GM12864 (cell line): ENCODE measurements at regions not wholly inside any gene's neighbourhood (a gene's known extent, or its start where the extent isn't known, plus 50 kb on each side); places are given as distances from the start of the nearest gene placed in this dataset.

ENCODE experiments used
- DNase-seq: peaks from one replicate; pipeline ENCODE4 v3.0.0-alpha.2; 2011; ENCODE audit warnings: low read depth
- H3K4me3 ChIP-seq: 2 replicates; pipeline ENCODE4 v1.5.1; 2011; ENCODE audit warnings: mild to moderate bottlenecking, low read depth, low read length, control low read depth
- TF ChIP-seq, protein P1 (sequence below): IDR thresholded peaks from 2 replicates; pipeline ENCODE4 v1.5.1; 2011; ENCODE audit warnings: low read depth, mild to moderate bottlenecking, moderate library complexity, low read length, control low read depth, inconsistent platforms; ENCODE audit errors: missing control alignments

DNA sequence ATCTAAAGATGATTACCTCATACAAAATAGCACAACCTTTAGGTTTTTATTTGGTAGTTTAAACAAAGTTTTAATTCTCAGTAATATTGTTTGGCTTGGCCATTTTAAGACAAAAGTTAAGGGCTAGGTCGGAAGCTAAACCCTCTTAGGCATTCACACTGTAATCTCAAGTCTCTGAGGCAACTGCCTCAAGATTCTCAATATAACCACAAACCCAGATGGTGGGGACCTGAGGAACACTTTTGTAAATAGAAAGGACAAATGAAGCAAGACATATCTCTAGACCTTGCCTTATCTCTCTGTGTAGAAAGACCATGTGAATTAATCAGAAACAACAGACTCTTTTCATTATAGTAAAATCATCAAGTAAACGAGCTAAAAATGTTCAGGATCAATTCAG, 500.2 kb upstream of the CDH6 start:
- no peak overlapping the region for H3K4me3 ChIP-seq
- TF ChIP-seq, protein P1, sequence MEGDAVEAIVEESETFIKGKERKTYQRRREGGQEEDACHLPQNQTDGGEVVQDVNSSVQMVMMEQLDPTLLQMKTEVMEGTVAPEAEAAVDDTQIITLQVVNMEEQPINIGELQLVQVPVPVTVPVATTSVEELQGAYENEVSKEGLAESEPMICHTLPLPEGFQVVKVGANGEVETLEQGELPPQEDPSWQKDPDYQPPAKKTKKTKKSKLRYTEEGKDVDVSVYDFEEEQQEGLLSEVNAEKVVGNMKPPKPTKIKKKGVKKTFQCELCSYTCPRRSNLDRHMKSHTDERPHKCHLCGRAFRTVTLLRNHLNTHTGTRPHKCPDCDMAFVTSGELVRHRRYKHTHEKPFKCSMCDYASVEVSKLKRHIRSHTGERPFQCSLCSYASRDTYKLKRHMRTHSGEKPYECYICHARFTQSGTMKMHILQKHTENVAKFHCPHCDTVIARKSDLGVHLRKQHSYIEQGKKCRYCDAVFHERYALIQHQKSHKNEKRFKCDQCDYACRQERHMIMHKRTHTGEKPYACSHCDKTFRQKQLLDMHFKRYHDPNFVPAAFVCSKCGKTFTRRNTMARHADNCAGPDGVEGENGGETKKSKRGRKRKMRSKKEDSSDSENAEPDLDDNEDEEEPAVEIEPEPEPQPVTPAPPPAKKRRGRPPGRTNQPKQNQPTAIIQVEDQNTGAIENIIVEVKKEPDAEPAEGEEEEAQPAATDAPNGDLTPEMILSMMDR: no peak
- no peak for DNase-seq

DNA sequence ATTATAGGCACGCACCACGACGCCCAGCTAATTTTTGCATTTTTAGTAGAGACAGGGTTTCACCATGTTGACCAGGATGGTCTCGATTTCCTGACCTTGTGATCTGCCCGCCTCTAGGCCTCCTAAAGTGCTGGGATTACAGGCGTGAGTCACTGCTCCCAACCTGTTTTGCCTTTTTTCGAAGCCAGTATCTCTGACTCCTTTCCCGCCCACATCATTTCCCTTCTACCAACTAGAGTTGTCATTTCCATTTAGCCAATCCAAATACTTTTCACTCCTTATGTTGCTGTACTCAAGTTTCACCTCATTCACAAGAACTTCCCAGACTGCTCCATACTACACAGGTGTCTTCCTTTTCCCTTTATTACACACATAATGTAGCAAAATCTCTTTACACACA, 502.6 kb upstream of the CDH6 start:
- TF ChIP-seq, protein P1: no peak
- no peak overlapping the region for H3K4me3 ChIP-seq
- DNase-seq: no peak

DNA sequence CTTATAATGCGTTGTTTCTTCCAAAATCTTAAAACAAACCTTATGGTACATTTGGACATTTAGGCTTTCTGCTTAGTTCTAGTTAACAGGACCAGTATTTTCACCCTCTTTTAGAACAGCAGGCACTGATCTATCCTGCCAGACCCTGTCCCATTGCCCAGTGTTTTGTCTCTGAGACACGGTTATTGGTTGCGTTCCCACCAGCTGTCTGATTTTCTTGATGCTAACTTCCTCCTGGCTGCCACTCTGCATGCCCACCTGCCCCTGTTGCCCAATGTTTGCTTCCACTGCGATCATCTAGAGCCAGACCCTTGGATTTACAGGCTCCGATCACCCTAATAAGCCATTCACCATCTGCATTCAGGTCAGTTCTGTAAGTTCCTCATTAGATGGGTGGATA, 506.0 kb upstream of the CDH6 start:
- TF ChIP-seq, protein P1: no peak
- no peak overlapping the region for H3K4me3 ChIP-seq
- no peak for DNase-seq

DNA sequence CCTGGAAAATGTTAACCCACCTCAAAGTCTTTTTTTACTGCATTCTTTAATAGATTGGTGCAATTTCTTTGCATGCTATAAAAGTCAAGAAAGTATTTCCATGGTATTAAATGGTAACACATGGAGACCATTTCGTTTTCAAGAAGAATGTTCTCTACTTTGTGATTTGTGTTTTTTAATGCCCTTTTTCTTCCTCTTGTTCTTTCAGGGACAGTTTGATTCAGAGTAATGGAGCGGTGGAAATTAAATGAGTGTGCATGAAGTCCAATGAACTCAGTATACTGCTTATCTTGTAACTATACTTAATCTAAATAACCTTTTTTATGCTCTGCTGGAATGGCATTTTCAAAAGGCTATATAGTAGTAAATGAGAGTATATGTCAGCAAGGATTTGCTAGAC, 507.0 kb upstream of the CDH6 start:
- no peak for DNase-seq
- TF ChIP-seq, protein P1: no peak
- no peak overlapping the region for H3K4me3 ChIP-seq

DNA sequence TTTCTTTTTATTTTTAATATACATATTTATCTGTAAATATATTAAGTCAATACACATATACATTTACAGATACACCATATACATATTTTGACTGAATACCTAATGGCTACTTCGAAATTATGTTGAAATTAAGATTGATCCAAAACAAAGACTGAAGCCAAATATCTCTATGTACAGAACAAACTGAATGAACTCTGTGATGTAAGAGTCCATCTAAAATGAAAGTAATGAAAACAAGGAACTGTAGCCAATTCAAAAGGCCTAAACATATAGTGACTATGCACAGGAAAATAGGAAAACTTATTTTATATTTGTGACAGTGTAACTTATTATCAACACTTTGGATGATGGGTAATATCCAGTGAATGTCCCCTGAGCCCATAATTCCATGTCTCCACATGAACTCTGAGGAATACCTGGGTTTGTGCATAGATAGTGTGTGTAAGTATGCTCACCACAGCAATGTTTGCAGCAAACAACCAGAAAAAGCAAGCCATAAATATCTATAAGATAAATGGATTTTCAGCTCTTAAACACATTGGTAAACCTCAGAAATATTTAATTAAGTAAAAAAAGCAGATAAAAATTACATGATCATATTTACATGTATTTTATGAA, 517.2 kb upstream of the CDH6 start:
- TF ChIP-seq, protein P1: no peak
- no peak overlapping the region for H3K4me3 ChIP-seq
- DNase-seq: no peak

DNA sequence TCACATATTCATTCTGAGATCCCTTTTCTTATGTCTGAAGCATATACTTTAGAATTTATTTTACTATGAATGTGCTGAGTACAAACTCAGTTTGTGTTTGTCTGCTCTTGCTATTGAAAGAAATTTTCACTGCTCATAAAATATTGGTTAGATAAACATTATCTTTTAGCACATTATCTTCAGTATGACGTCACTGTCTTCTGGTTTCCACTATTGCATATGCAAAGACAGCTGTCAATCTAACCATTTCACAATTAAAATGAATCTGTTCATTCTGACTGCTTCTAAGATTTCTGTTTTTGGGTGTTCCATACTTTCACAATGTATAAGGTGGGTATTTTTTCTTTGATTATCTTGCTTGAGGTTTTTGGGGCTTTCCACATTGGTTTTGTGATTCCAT, 526.2 kb upstream of the CDH6 start:
- H3K4me3 ChIP-seq: no peak overlapping the region
- TF ChIP-seq, protein P1: no peak
- DNase-seq: no peak

DNA sequence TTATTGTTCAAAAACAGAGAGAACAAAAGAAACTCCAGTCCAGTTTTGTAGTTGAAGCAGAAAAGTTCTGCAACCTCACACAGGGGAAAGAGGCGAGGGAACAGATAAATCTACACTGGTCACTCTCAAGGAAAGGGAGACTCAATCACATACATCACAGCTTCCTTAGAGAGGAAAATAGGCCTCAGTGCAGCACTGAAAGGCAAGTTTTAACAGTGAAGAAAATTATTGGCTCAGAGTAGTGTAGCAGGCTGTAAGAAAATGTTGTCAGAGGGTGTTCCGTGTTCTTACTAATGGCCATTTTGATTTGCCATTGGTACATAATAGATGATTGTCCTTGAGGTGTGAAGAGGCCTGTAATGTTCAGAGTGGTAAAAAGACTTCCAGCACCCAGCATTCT, 530.0 kb upstream of the CDH6 start:
- H3K4me3 ChIP-seq: no peak overlapping the region
- DNase-seq: no peak
- TF ChIP-seq, protein P1: no peak
